Right atrium auricular region (tissue), 2 donors: ENCODE measurements at regions not wholly inside any gene's neighbourhood (a gene's known extent, or its start where the extent isn't known, plus 50 kb on each side); places are given as distances from the start of the nearest gene placed in this dataset.
"Not testable (repeated sequence)": the region's sequence is repeated elsewhere in the genome, so short reads cannot be mapped to it uniquely, and the experiment has no call there.

Source experiments
- DNase-seq: peaks from one replicate; pipeline ENCODE4 v3.0.0-alpha.2; 2019; ENCODE audit warnings: low spot score
- H3K27ac ChIP-seq, 2 donors: fragments of 200-600 bp; sonication (generic); 1 replicate in 1 of 2; 2 replicates in 1 of 2; pipeline ENCODE4 v1.5.1; 2016 to 2019
- H3K27me3 ChIP-seq, 2 donors: fragments of 200-600 bp; sonication (generic); one replicate each; pipeline versions ENCODE4 v1.5.1 to v1.6.0; 2017 to 2019
- H3K36me3 ChIP-seq: fragments of 200-600 bp; sonication (generic); one replicate; pipeline ENCODE4 v1.5.1; 2016
- H3K4me1 ChIP-seq, 2 donors: fragments of 200-600 bp; sonication (generic); one replicate each; pipeline versions ENCODE4 v1.5.1 to v1.6.0; 2017 to 2019
- H3K4me3 ChIP-seq, 2 donors: fragments of 200-600 bp; sonication (generic); 1 replicate in 1 of 2; 2 replicates in 1 of 2; pipeline ENCODE4 v1.5.1; 2017 to 2019; ENCODE audit warnings: mild to moderate bottlenecking in 1 of 2, moderate library complexity in 1 of 2
- H3K9me3 ChIP-seq, 2 donors: fragments of 200-600 bp; sonication (generic); one replicate each; pipeline ENCODE4 v1.5.1; 2019
- CTCF ChIP-seq, 2 donors: fragments of 200-600 bp; sonication (generic); IDR thresholded peaks; one replicate each; pipeline ENCODE4 v1.5.1; 2019; ENCODE audit warnings: antibody characterized with exemption in 2 of 2

- no peaks in the 10 kb centered on the region for H3K27me3 ChIP-seq
- no peaks in the 10 kb centered on the region for H3K4me1 ChIP-seq
- DNase-seq = no peak
- H3K9me3 ChIP-seq = peaks cover 0 to 7% of the 10 kb centered on the region in 2 donors
- H3K4me3 ChIP-seq = no peak overlapping the region
- H3K27ac ChIP-seq = no peak overlapping the region
- no peak for TF ChIP-seq CTCF (IDR thresholded peaks at IDR 0.05)
- H3K36me3 ChIP-seq = no peaks in the 10 kb centered on the region
Observed at GRCh38 chr10:81730891-81731290, 144.1 kb upstream of the NRG3 start.

DNA sequence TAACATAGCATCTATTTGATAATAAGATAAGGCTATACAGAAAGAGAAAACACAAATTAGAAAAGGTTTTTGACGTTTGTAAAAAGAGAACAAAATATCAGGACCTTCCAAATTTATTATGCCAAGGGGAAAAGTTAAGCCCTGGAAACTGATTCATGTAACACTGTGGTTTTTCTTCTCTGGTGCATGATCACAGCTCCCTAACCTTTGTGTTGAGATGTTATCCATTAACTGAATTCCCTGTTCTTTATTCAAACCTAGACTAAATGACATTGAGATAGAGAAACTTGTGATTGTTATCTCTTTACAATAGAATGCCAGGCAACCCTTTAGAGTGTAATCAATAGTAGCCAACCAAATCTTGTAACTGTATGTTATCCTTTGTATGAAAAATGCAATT lies 141.5 kb upstream of the NRG3 start:
- Histone ChIP-seq H3K4me3 (no peak overlapping the region), H3K27ac (no peak overlapping the region), H3K9me3 (peaks cover 0 to 7% of the 10 kb centered on the region in 2 donors), H3K27me3 (no peaks in the 10 kb centered on the region), H3K36me3 (no peaks in the 10 kb centered on the region), H3K4me1 (no peaks in the 10 kb centered on the region)
- DNase-seq = no peak
- no peak for TF ChIP-seq CTCF (IDR thresholded peaks at IDR 0.05)

DNA sequence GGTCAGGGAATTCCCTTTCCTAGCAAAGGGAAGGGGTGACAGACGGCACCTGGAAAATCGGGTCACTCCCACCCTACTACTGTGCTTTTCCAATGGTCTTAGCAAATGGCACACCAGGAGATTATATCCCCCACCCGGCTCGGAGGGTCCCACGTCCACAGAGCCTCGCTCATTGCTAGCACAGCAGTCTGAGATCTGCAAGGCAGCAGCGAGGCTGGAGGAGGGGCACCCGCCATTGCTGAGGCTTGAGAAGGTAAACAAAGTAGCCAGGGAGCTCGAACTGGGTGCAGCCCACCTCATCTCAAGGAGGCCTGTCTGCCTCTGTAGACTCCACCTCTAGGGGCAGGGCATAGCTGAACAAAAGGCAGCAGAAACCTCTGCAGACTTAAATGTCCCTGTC lies 139.8 kb upstream of the NRG3 start:
- not testable (repeated sequence) for H3K36me3 ChIP-seq, H3K9me3 ChIP-seq, H3K27me3 ChIP-seq, H3K4me3 ChIP-seq, H3K4me1 ChIP-seq, DNase-seq, H3K27ac ChIP-seq

GRCh38 chr10:81759111-81759510 lies 115.9 kb upstream of the NRG3 start:
- no peaks in the 10 kb centered on the region for H3K4me1 ChIP-seq
- H3K4me3 ChIP-seq = no peak overlapping the region
- DNase-seq = no peak
- TF ChIP-seq CTCF (IDR thresholded peaks at IDR 0.05) = no peak
- H3K27me3 ChIP-seq = no peaks in the 10 kb centered on the region
- H3K27ac ChIP-seq = no peak overlapping the region
- no peaks in the 10 kb centered on the region for H3K9me3 ChIP-seq
- H3K36me3 ChIP-seq = no peaks in the 10 kb centered on the region

GRCh38 chr10:81784111-81784597 lies 90.8 kb upstream of the NRG3 start:
- Histone ChIP-seq H3K4me3 (no peak overlapping the region), H3K27me3 (no peaks in the 10 kb centered on the region), H3K4me1 (no peaks in the 10 kb centered on the region), H3K9me3 (no peaks in the 10 kb centered on the region), H3K27ac (no peak overlapping the region), H3K36me3 (no peaks in the 10 kb centered on the region)
- DNase-seq = no peak
- TF ChIP-seq CTCF (IDR thresholded peaks at IDR 0.05) = no peak

- no peak overlapping the region for H3K27ac ChIP-seq
- H3K9me3 ChIP-seq = no peaks in the 10 kb centered on the region
- no peaks in the 10 kb centered on the region for H3K27me3 ChIP-seq
- TF ChIP-seq CTCF (IDR thresholded peaks at IDR 0.05) = no peak
- no peaks in the 10 kb centered on the region for H3K4me1 ChIP-seq
- no peak overlapping the region for H3K4me3 ChIP-seq
- H3K36me3 ChIP-seq = no peaks in the 10 kb centered on the region
- no peak for DNase-seq
Observed at GRCh38 chr10:81792729-81793128, 82.3 kb upstream of the NRG3 start.
